HG02759 (cell line): ENCODE measurements at regions not wholly inside any gene's neighbourhood (a gene's known extent, or its start where the extent isn't known, plus 50 kb on each side); places are given as distances from the start of the nearest gene placed in this dataset.

ENCODE experiments used
- ATAC-seq: cut with Tn5 transposase; IDR thresholded peaks from one replicate; pipeline ENCODE4 v1.9.1; 2021; ENCODE audit warnings: mild to moderate bottlenecking, moderate library complexity; ENCODE audit not compliant: unreplicated experiment

DNA sequence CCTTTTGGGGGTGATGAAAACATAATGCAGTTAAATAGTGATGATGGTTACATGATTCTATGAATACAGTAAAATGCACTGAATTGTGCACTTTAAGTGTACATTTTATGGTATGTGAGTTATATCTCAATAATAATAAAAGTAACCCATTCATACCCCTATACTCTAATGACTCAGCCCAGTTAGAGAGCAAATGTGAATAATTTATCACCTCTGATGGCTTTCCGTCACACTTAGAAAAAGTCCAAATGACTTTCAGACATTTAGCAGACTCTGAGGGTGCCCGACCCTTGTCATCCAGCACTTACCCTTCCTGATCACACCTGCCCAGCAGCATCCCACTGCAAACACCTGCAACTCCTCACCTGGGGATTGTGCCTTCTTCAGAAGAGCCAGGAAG is 148.1 kb upstream of the MAF start:
- no peak for ATAC-seq

DNA sequence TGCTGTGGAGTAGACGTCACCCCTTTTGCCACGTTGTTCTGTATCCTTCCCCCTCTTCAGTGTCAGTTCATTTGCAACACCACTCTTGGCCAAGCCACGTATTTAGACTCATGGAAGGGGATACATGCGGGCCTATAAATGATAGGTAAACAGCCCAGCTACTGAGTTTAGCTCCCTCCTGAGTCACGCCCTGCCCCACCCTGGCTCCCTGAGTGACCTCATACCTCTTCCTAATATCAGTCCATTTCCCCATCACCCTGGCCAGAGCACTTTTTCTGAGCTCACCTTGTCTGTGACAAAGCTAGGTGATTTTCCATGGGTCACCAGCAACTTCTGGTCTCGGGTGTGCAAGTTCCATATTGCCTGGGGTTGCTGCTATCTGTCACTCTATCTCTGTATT is 147.2 kb upstream of the MAF start:
- ATAC-seq = no peak

DNA sequence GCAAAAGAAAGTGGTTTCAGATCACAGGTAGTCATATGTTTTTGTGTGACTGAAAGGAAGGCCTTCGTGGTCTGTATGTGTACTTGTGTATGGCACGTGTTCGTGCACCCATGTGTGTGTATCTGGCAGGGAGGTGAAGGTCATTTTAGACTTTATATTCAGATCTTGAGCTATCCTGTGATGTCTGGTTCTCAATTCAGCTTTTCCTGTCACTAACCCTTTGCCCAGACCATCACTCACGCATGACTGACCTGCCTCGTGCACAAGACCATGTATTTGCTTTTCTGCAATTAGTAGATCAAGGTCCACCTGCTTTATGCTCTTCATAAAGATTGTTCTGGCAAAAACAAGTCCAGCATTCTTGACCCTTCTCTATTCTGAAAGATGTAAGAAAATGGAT is 139.7 kb upstream of the MAF start:
- ATAC-seq = no peak

DNA sequence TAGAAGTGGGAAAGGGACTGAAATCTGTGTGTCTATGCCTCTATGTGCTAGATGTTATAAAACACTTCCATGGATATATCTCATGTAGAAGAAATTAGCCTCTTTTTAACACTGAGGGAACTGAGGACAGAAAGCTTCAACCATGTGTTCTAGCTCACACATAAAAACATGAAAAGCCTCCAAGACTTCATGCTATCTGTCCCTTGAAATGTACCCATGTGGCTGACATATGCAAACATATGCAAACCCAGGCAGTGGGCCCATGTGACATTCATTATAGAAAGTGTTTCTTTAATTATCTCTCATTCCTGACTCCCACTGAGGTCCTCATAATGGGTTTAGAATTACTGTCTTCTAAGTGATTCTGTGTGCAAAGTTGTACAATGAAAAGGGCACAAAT is 134.7 kb upstream of the MAF start:
- ATAC-seq = no peak

DNA sequence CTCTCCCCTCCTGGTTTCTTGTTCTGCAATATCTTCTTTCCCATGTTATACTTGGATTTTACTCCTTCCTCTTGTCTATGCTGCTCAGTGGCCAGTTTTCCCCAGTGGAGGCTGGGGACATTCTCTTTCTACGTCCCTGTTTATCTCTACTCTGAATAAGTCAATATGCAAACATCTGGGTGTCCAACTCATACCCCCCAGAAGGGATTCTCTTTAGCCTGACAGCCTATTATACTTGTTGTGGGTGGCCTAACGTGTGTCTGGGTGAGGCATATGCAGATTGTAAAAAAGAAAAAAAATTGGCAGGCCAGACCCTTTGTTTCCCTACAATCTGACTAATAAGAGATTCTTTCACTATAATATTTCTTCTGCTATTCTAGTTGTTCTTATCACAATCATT is 134.2 kb upstream of the MAF start:
- ATAC-seq = no peak

DNA sequence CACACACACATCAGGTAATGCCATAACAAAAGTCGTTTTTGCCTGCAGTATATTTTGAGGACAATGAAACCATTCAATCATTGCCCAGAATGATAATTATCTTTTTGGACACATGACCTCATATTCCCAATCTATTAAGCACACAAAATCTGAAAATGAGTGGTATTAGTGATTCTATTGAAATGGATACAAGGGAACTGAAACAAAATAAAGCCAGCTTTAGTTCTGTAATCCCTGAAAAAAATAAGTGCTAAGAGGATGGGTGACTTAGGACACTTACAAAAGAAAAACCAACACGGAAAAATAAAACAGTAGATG is 128.3 kb upstream of the MAF start:
- no peak for ATAC-seq

DNA sequence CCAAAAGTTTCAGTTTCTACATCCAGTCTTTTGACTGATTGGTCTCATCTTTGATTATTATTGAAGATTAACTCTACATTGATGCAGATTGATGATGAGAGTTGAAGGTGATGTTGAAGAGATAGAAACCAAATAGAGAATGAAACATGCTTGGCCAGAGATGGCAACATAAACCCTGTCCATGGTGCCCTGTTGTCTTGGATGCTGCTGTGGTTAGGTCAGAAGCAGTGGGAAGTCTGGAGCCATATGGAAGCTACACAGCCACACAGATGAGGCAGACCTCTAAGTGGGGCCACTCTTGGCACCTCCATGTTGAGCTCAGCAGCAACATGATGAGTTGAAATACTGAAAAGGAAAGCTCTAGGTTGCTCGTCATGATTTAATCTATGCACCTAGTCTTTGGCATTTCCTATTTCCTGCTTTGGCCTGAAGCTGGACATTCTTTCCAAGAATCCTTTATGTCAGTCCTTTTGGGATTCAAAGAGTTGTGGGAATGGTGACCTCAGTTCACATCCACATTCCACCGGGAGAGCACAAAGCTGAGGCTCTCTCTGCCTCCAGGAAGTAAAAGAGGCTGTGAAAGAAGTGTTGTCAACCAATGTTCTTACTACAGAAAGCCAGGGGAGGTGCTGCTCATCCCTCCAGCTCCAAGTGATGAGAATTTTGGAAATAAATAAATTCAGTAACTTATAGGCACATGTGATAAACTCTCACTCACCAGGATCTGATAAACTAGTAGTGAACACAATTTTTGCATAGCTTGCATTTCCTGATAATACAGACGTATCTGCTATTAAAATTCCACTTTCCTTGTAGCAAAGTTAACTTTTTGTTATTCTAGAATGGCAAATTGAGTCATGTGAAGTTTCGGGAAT is 127.7 kb upstream of the MAF start:
- no peak for ATAC-seq

DNA sequence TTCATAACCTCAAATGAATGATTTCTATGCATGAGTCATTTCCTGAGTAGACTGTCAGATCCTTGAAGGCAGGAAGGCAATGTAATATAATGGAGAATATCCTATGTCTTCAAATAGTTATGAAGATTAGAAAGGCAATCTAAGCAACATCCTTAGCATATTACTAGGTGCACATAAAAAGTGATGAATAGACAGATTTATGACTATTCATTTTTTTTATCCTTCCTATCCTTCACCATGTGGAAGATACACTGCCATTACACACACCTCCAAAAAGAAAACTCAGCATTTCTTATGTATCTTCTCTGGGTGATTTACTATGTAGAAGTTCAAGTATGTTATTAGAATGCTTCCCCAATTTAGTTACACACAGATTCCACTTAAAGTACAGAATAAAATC is 126.4 kb upstream of the MAF start:
- ATAC-seq = no peak

DNA sequence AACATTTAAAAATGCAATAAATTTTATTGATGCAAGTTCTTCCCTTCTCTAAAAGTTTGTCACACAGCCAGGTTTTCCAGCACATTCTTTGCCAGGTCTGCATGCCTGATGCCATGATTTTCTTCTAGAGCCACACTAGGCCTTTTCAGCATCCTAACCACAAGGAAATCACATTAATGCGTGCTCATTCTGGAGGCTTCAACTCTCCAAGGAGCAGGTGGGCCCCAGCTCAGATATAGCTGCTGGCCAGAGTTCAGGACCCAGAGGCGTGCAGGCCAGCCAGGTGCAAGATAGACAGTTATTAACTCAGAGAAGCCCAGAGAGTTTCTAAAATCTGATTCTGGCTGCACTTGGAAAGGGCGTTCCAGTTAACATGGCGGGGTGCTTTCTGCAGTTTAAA is 124.5 kb upstream of the MAF start:
- ATAC-seq = no peak

DNA sequence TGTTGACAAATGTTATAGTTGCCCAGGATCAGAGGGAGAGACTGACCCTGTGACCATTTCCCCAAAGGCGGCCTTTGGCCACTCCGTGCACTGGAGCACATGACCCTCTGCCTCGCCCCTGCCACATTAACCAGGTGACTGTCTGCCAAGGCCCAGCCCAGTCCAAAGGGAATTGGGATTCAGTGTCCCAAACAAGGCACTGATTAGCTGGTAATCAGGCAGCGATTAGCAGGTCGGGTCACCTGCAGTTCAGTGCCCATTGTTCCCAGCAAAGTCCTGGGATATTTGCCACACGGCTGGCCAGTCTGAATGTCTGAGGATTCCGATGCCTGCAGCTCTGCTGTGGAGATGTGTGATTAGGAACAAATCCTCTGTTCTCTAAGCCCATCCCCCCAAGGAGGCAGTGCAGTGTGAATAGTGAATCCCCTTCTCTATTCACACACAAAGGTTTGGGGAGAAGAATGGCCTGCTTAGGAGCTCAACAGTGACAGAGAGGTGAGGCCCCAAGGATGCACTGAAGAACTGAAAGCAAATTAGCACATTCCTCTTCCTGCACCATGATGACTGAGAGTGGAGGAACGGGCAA is 123.1 kb upstream of the MAF start:
- ATAC-seq = no peak

DNA sequence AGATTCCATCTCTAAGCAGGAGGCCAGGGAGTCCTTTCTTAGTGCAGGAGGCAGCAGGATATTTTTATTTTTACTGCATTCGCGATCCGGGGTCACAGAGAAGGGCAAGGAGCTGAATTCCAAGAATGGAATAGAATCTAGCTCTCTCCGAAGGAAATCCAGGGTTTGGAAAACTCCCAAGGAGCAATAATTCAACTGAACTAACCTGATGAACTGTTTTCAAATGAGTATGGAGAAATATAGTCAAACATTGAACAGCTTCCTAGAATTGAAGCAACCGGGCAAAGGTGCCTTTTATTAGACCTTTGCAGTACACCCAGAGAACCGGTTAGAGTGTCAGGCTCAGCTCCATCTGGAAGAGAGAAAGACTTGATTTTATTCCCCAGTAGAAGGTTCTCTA is 120.7 kb upstream of the MAF start:
- no peak for ATAC-seq

DNA sequence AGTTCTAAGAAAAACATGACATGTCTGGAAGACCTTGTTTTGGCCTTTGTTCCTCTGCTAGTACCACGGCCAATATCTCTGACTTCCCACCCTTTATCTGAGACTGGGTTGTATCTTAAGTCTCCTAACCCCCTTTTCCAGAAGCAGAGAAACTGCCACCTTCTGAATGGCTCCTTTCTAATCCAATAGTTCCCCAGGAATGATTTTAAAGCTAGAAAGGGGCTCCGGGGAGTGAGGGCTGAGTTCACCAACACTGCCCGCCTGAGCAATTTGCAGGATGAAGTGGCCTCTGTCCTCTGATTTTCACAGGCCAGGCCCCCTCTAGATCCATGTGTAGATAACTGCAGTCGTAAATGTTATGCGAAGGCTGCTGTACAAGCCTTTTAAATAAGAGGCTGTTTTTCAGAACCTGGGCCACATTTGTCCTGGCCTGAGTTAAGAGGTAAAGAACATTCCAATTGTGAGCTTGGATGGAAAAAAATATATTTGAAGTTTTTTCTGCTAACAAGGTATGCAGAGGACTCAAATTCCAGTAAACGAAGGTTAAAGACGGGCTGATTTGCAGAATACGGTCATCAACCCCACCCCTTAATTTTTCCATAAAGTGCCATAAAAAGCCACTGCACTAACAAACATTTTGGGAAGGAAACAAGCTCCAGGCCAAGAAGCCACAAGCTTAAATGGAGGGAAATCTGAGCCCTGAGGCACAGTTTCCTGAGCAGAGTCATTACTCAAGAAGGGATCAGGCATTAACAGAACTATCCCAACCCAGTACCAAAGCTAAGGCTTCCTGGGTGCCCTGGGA is 117.0 kb upstream of the MAF start:
- ATAC-seq = no peak

DNA sequence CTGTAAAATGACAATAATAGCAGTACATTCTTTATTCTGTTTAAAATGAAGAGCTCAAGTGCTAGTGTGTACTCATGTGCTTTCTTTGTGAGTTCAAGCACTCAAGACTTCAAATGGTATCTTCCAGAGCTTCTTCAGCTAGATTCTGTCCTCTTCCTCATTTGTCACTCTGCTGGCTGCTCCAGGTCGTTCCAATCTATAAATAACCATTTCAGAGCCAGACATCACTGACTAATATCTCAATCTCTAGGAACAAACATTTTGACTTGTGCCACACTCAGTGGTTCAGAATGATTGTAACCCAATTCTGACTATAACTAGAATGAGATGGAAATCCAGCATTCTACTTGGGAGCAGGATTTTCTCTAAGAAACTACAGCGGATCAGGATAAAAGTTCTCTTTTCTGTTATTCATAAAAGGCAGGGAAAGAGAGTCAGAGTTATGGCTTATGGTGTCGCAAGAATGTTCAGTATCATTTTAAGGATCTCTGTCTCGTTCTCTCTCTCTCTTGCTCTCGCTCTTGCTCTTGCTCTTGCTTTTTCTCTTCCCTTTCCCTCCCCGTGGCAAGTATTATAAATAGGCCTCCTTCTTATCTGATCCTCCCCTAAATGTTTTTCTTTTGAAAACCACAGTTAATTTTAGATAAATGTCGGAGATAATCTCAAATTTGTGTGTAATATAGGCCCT is 116.3 kb upstream of the MAF start:
- ATAC-seq = no peak

DNA sequence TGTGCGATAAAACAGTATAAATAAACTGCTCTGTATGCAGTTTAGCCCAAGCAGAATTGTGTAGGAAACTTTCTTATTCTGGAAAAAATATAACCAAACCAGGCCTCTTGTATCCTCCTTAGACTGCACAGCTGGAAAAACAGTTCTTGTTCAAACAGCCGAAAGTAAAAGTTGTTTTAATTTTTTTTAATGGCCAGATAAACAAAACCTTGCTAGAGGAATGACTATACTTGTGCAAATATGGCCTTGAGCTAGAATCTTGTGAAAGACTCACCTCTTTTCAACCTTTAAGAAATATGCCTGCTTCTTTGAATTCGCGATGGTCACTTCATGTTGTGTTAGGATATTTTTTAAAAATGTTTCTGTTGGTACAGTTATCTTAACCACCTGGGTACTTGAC is 114.5 kb upstream of the MAF start:
- no peak for ATAC-seq

DNA sequence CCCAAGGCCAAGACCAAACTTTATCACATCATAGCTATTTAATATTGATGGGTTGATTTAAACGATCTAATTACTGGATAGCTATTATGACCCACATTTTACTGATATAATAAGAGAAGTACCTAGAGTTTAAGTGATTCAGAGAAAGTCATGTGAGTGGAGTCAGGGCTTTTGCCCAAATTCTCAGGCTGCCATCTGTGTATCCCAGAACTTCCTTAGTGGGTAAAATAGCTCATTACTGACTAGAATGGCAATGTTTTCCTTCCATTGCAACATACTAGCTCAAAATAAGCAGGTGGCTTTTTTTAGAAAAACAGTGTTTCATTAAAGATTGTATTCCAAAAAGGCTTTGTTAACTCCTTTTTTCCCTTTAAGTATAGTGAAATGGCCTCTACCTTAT is 113.9 kb upstream of the MAF start:
- no peak for ATAC-seq

DNA sequence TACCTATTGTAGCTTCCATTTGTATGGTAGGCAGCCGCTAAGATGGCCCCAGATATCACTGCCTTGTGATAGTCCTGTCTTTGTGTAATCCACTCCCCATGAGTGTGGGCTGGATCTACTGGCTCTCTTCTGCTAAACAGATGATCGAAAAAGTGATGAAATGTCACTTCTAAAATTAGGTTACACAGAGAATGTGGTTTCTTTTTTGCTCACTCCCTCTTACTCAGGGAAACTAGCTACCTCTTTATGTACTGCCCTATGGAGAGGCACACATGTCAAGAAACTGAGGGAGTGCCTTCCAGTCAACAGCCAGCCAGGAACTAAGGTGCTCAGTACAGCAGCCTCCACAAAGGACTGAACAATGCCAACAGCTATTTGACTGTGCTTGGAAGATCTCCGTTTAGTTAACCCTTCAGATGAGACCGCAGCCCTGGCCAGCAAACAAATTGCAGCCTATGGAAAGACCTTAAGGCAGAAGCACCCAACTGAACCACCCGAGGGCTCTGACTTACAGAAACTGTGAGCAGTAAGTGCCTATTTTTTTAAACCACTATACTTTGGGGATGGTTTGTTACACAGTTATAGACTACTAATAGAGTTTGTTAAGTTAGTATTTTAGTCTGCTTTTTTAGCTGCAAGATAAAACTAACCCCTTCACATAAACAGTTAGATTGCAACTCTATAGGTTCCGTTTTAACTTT is 113.2 kb upstream of the MAF start:
- no peak for ATAC-seq

DNA sequence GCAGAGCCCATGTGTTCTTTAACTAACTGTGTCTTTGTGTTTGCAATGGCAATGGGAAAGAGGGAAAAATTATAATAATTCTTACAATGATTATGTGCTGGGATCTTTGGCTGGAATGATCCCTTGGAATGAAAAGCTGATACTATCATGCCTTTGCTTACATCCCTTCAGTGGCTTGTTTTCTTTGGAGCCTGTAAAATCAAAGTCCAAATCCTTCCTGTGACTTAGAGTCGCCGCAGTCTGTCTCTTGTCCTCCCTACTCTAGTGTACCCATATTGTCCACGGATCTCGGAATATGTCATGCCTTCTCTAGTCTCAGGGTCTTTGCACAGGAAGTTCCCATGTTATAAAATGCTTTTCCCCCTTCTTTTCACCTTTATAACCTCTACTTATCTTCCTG is 111.7 kb upstream of the MAF start:
- ATAC-seq = no peak

DNA sequence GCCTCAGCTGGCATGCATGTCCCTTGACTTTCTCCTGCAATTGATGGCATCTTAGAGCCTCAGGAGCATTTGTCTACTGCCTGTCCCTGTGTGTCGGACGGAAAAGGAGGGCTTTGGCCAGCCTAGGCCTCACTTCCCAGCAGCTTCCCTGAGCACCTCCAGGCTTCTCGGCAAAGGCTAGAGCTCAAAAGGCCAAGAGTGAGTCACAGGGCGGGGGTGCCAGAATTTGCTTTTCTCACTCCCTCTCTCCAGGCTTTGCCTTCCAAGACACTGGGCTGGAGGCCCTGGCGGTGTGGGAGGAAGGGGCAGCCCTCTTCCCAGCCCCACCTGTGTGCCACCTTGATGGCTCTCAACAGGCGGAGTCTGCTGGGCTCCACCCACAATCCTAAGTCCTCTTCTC is 107.3 kb upstream of the MAF start:
- no peak for ATAC-seq

DNA sequence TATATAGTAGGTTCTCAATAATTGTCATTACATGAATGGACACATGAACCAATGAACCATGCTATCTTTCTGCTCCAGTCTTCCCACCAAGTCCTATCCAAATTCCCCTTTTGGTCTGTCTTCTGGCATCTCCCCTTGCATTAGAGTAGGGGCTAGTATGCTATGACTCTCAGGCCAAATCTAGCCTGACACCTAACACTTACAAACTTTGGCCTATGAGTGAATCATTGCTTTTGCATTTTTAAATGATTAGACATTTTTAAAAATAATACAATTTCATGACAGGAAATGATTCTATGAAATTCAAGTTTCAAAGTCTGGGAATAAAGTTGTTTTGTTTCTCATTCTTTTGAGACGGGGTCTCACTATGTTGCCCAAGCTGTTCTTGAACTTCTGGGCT is 102.5 kb upstream of the MAF start:
- ATAC-seq = no peak

DNA sequence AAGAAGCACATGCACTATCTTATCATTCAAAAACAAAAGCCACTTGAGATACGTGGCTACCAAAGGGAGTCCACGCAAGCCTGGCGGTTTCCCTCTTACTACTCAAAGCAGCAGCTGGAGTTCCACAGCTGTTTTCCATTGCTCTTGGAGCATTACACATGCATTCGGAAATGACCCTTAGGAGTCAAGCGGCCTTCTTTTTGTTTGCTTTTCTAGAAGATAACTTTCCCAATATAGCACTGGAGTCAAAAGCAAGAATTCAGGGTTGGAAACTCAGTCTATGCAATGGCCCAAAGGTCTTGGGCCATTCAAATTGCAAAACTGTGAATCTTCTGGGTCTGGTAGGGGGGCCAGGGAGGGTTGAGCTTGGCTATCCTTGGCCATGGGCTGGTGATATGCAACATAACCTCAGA is 97.8 kb upstream of the MAF start:
- no peak for ATAC-seq

DNA sequence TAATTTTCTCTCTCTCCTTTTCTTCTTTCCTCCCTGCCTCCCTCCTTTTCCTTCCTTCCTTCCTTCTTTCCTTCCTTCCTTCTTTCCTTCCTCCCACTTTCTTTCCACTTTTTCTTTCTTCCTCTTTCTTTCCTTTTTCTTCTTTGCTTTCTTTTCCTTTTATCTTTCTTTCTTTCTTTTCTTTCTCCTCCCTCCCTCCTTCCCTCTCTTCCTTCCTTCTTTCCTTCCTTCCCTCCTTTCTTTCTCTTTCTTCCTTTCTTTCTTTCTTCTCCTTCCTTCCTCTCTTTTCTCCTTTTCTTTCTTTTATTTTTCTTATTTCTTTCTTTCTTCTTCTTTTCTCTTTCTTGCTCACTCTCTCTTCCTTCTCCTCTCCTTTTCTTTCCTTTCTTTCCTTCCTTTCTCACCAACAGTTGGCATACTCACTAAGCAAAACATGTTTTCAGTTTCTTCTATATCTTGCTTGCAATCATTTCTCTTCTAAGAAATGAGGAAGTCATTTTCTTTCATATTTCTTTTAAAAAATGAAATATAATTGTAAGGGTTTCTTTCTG is 97.1 kb upstream of the MAF start:
- no peak for ATAC-seq
